ENCODE measurements at regions not wholly inside any gene's neighbourhood (a gene's known extent, or its start where the extent isn't known, plus 50 kb on each side); places are given as distances from the start of the nearest gene placed in this dataset.
"Not testable (repeated sequence)": the region's sequence is repeated elsewhere in the genome, so short reads cannot be mapped to it uniquely, and the experiment has no call there.

DNA sequence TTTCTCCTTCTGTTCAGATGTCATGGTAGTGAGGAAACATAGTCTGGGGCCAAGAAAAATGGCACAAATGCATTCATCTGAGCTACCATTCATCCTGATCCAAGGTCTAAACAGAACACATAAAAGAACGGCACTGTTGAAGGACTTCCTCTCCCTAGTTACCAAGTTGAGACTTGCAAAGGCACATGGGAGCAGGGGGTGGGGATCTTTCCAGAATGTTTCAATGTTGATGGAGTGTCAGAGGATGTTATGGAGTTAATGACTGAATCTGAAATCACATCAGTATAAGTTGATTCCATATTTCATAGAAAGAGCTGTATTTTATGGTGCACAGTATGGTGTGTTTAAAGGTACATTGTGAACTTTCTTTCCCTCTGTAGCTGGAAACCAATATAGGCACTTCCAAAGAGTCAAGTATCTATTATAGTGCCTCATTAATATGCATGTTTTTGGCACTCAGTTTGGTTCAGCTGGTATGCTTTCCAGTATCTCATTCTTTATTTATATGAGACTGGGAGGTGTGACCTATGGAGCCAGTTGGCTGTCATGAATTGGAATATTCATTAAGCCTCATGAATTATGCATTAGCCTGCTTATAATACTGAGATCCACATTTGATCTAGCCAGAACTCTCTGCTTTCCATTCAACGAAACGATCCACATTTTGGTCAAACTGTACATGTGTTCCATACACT lies 603.0 kb downstream of the NR2F1-AS1 start:
- no peak for DNase-seq

DNA sequence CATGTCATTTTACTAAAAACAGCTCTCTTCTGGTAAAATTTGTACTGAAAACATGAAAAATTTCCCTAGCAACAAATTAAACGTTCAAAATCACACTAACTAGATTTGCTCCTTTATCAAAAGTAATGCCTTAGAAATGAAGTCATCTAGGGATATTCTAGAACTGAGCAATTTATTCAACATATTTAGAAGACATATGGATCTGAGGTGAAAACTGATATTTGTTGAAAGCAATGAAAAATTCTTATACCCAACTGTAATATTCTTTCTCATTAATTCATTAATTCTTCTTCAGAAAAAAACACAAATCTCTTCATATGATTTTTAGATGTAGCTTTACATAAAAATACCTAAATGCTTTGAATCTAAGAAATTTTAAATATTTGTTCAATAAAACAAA lies 604.9 kb downstream of the NR2F1-AS1 start:
- DNase-seq, result no peak

DNA sequence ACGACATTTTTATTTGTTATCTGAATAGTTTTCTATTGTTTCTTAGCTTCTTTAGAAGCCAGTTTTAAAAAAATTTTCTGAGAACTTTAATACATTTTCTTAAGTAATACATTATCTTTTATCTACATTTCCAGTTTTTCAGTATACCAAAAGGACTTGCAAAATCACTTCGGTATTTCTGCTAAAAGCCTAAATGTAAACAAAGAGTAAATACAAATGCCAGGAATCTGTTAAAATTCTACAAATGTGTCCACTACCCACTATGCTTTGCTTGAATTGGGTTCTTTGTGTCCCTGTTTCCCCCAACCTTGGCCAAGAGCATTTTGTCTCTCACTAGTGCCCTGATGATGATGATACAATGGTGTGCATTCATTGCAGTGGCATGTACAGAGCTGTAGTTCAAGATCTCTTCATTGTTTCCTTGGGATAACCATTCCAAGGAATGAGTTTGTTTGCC lies 611.2 kb downstream of the NR2F1-AS1 start:
- DNase-seq, result no peak

DNA sequence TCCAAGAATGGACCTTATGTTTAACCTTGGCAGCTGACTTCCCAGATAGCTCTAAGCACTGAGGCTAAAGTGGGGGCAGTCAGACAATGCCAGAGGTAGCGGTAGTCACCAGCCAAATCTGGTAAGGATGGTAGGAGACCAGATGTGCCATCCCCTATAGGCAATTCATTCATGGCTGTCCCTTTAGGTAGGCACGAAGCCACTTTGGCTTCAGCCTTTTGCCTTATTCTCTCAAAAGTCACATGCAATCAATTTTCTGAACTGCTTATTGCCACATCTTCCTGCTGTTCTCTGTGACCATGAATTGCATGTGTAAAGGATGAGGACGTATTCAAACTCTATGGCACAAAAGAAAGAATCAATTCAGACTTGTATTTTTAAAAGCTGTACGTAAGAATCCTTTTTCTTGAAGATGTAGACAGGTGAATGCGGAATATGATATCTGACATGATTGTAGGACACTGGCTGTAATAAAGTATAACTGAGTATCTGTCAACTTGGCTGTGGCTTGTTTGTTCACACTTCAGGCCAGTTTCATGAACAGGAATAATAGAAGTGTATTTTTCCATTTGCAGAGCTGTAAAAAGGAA lies 611.7 kb downstream of the NR2F1-AS1 start:
- no peak for DNase-seq

DNA sequence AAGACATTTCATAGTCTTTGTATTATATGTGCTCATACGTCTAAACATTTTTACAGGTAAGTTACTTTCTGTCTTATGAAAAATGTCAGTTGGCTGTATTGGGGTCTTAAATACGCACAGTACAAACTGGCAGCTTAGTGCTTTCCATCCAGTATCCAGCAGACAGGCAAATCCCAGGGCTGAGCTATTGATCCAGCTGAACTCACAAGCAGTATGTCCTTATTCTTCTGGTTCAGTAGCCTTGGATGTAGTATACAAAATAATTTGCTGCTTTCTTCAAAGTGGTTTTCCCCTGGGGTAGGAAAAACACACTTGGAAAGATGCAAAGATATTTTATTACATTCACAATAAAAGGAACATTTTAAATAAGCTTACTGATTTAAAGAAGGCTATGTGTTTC lies 617.2 kb downstream of the NR2F1-AS1 start:
- no peak for DNase-seq

DNA sequence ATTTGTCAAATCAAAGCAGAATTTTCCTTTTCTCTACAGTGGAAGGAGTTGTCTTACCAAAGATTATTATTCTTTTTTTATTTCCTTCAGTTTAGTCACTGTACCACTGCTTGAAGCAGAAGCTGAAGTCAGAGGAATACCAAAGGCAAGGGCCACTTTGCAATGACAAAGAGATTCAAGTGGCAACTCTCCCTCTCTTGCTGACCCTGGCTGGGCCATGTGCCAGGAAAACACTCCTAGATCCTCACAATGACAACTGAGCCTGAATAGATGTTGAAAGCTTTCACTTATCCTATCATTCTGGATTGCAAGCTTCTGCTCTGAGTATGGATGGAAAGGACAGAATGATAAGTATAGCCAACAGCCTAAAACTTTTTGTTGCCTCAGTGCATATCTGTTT lies 618.3 kb downstream of the NR2F1-AS1 start:
- peak; percentile 81 for DNase-seq

DNA sequence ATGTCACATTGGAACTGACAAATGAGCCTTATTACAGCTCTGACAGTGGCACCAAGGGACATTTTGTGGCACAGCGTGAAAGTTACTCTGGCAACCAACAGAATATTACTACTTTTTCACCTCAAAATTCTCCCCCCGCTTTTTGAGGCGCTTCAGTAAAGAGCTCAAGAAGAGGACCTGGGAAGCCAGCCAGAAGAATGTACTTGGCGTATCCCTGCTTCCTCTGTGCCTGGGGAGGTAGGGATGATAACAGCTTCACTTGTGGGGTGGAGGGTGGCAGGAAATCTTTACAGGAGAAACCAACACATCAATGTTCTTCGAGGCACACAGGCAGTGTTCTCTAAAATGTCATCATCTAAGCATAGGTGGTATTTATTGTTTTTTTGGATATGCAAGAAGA lies 624.1 kb downstream of the NR2F1-AS1 start:
- no peak for DNase-seq

DNA sequence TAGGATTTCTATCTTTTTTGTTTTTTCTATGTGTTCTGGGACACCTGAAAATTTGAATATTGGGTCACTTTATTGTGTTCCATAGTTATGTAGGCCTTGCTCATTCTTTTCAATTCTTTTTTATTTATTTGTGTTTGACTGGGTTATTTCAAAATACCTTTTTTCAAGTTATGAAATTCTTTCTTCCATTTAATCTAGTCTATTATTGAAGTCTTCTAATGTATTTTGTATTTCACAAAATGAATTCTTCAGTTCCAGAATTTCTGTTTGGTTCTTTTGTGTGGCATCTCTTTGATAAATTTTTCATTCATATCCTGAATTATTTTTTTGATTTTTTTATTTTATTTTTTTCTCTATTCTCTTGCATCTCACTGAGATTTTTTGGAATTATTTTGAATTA lies 628.8 kb downstream of the NR2F1-AS1 start:
- DNase-seq, result no peak

DNA sequence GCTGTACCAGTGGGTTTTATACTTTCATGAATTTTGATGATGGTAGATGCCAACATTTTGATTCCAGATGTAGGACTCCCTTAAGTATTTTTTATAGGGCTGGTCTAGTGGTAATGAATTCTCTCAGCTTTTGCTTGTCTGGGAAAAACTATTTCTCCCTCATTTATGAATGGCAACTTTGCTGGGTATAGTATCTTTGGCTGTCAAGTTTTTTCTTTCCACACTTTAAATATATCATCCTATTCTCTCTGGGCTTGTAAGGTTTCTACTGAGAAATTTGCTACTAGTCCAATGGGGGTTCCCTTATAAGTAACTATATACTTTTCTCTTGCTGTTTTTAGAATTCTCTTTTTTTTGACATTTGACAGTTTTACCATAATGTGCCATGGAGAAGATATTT lies 629.3 kb downstream of the NR2F1-AS1 start:
- no peak for DNase-seq

DNA sequence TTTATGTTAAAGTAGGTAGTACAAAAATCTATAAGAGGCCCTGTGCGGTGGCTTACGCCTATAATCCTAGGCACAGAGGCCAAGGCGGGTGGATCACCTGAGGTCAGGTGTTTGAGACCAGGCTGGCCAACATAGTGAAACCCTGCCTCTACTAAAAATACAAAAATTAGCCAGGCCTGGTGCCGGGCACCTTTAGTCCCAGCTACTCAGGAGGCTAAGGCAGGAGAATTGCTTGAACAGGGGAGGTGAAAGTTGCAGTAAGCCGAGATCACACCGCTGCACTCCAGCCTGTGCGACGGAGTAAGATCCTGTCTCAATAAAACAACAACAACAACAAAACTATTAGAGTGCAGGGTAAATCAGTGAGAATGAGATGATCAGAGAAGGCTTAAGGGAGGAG lies 634.5 kb downstream of the NR2F1-AS1 start:
- no peak for DNase-seq

DNA sequence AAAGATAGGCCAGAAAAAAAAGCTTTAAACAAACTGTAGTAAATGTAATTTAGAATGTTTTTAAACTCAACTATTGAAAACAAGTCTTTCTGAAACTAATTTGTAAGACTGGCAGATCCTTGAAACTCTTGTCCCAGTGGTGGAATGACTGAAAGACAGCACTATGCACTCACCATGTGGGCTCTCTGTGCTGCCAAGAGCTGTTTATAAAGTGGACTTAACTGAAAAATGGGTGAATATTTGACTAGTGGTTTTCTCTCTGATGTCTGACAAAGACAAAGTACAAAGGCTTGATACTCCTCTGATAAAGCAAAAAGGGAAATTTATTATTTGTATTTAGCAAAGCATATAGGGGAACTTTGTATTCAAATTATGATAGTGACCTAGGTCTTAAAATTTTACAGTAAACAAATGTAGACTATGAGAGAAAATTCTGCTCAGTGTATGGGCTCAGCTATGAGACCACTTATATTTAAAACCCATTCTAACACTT lies 635.4 kb downstream of the NR2F1-AS1 start:
- DNase-seq, result no peak

DNA sequence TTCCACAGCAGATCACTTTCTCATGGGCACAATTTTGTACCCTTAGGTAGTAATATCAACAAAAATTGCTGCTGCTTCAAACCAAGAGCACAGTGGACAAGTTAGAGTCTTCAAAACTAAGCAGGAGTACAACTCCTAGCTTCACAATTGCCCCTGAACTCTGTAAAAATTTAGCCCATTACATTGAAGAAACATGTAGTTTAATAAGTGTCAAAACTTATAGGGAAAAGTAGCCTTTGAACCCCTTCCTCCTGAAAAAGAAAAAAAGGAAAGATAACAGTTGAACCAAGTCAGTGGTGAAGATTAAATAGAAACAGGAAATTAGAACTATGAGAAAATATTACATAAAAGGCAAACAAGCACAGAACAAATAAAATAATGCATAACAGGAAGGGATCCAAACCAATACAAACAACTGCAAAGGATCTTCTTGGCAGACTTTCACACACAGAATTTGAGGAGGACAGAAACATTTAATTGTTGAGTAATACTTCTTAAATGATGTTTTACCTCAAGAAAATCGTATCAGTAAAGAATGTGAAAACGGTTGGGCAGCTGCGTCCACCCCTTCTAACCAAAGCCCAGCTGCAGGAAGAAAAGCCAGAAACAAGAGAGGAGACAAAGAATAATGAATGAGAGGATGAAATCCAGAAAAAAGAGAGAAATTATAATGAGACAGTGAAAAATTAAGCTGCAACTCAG lies 636.0 kb downstream of the NR2F1-AS1 start:
- DNase-seq, result no peak

DNA sequence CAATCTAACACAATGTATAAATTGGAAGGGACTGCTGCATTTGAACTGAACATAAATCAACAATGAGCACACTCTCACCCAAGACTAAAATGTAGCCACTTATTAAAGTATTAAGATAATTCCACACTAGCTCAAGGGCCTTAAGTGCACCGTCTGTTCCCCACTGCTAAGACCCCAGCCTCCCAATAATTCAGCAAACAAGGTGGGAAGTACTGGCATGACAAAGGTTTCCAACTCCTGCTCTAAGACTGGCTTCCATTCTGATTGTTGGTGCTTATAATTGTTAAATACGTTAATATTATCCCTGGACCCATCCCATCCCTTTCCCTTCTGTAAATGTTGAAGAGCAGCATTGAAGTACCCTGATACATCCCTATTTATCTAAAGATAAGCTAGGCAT lies 636.7 kb downstream of the NR2F1-AS1 start:
- no peak for DNase-seq

DNA sequence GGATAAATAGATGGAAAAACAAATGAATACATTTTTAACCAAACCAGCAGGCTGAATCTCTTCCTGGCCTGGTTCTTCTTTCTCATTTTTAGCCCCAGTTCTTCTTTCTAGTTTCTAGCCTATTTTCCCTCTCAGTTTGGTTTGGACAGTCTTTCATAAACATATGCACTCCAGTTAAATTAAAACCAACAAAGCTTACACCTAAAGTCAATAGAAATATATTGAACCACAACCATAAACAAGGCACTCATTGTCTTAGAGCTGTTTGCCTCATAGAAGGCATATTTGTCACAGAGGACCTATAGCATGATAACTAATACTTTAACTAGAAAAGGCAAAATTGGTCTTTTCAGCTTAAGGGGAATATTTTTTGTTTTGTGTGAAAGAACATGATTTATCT lies 638.3 kb downstream of the NR2F1-AS1 start:
- no peak for DNase-seq

DNA sequence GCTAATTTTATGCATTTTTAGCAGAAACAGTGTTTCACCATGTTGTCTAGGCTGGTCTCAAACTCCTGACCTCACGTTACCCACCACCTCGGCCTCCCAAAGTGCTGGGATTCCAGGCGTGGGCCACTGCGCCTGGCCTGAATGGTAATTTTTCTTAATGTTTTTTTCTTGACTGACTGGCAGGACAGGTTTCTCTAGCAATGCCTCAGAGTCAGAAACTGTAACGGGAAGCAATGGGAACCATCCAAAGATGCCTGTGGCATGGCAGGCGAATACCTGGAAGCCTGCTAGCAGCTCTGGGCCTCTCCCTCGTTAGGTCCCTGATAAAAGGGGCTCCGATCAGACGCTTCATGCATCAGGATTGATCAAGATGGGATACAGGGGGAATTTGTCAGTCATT lies 639.2 kb downstream of the NR2F1-AS1 start:
- no peak for DNase-seq

DNA sequence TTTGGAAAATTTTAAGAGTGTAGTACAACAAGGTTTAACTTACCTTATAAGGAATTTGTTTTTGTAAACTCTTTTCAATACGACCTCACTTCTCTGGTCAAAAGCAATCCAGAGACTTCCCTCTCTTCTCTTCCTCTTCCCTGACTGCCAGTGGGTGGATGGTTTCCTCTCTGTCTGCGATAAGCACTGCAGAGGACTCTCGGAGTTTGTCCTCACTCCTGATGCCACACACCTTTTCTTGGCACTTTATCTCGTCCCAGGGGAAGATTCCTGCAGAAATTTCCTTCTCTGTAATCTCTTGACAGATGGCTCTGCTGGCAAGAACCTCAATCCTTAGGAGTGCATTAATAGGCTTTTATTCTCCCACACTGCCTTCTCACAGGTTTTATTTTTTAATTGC lies 641.6 kb downstream of the NR2F1-AS1 start:
- DNase-seq, result no peak

DNA sequence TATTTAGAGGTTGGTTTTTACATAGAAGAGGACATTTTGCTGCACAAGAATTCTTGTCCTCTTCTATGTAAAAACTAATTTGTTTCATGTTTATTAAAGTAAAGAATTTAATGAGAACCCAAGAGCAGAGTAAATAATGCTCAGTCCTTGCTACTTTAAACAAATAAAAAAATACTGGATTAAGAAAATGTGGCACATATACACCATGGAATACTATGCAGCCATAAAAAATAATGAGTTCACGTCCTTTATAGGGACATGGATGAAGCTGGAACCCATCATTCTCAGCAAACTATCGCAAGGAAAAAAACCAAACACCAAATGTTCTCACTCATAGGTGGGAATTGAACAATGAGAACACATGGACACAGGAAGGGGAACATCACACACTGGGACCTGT lies 643.6 kb downstream of the NR2F1-AS1 start:
- not testable (repeated sequence) for DNase-seq

DNA sequence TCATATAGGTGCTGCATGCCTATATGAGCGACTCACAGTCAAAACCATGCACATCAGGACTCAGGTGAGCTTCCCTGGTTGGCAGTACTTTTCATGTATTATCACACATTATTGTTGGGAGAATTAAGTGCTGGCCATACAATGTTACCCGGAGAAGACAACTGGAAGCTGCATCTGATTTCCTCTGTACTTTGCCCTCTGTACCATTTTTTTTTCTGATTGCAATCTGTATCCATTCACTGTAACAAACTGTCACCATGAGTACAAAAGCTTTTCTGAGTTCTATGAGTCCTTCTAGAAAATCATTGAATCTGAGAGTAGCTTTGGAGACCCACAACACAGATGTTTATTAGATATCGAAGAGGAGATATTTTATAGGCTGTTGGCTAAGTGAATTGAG lies 651.0 kb downstream of the NR2F1-AS1 start:
- no peak for DNase-seq

DNA sequence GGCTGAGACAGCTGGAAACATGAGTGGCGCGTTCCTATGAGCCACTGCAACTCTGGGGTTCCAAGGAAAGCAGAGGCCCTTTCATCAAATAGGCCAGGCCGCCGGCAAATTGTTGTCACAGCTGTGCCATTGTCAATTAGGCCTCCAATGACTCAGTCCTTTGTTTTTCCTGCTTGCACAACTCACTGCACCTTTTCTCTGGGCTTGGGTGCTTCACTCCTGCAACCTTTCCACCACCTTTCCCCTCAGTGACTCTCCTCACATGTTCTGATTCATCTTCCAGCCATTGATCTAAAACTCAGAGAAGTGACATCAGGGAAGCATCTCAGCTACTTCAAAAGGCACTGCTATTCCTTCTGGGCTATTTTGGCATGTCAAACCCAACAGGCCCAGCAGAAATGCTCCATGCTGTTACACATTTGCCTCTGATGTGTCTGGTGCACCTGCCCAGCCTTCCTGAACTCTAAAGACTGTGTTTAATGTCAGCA lies 653.7 kb downstream of the NR2F1-AS1 start:
- DNase-seq, result peak; percentile 61

DNA sequence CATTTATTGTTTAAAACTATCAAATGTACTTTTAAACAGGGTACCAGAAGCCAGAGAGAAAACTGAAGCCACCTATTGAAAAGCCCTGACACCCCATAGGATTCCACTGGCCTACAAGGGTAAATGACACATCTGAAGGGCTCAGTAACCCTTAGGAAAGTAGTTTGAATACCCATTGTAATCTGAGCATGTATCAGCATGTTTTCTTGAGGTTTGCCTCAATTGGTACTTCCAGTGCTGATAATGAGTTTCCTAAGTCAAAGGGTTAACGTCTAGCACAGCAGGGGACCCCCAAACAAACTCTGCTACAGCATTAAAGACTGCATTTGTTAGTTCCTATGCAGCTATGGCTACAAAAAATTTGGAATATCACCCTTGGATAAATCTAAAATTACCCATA lies 657.1 kb downstream of the NR2F1-AS1 start:
- DNase-seq, result no peak

DNA sequence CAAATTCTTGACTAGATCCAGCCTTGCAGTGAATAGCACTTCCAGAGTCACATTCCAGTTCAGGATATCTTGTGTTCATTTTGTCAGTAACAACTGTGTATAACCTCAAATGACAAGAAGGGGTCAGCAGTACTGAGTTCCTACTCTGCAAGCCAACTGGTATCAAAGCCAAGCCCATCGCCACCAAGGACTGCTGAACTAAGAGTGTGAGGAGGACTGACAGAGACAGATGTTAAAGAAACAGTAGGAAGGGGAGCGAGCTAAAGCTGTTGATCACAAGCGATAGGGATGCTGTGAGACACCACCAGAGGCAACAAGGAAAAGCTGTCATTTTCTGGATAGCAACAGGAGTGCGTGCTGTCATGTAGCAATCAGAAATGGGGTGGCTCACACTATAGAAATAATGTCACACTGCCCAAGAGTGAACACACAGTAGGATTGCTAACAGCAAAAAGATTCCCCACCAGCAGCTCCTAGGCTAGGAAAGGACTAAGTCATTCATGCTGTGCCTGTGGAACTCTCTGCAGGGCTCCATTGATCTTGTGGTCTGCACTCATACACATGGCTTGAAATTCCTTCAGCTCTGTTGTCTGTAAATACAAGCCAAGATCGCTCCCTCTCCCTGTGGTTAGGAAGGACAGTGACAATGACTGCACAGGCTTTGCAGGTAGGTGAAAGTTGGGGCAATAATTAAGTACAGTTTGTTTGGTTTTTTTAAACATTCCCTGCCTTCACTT lies 658.6 kb downstream of the NR2F1-AS1 start:
- no peak for DNase-seq

DNA sequence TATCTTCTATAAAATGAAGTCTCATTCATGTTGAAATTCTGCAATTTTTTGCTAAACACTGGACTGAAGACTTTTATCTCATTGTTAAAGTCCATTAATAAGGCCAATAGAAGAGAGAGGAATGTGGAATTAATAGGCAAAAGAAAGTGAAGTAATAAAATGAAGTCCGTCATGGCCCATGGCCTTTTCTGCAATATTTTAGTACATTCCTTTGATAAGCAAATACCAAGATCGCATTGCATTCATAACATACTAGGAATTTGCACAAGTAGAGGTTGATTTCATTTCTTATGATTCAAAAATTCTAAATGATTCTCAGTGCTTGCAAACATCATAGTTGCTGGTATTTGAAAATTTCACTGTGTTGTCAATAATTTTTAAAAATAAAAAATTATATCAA lies 664.0 kb downstream of the NR2F1-AS1 start:
- DNase-seq, result no peak

DNA sequence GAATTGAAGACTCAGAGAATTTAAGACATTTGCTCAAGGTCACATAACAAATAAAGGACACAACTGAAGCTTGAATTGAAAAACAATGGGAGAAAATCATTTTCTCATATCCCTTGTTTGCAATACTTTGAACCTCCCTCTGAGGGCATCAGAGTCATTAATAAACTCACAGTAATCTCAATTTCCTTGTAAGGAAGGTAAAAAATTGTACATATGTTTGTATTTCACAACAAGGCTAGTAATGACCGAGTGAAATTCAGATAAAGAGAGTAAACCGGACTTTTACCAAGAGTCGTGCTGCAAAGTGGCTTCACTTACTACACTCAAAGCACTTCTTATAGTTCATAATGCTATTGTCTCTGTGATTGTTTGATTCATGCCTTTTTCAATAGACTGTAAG lies 665.0 kb downstream of the NR2F1-AS1 start:
- no peak for DNase-seq

All from DMS153 (cell line).